ENCODE measurements at regions not wholly inside any gene's neighbourhood (a gene's known extent, or its start where the extent isn't known, plus 50 kb on each side); places are given as distances from the start of the nearest gene placed in this dataset.

DNA sequence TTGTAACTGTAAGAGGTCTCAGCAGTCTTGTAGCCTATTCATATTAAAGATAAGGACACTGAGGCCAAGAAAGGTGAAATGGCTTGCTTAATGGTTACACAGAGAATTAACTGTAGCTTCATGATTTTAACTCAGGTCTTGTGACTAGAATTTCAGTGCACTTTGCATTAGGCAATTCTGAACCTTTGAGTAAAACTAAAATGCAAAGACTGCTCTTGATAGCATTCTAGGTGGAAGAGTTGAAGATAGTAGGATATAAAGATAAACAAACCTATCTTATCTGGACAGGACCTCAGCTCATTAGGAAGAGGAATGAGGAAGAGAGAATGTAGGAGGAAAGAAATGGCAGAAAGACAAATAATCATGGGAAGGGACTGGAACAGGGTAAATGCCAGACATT lies 68.6 kb upstream of the RGL1 start:
- H3K27me3 ChIP-seq (ENCODE audit: control insufficient read depth, insufficient read depth, low read length) = no peaks in the 10 kb centered on the region
- ChIA-PET CTCF (no interaction called here), POLR2A (no interaction called here)
- H3K4me3 ChIP-seq (ENCODE audit: low read depth, low read length) = no peak overlapping the region
- no peak for DNase-seq (ENCODE audit: low read depth)
- no peaks in the 10 kb centered on the region for H3K36me3 ChIP-seq (ENCODE audit: control insufficient read depth, insufficient read depth, low read length)
- no peak for TF ChIP-seq CTCF (IDR thresholded peaks at IDR 0.05; ENCODE audit: insufficient read depth, low read depth, low read length)

- no peaks in the 10 kb centered on the region for H3K27me3 ChIP-seq (ENCODE audit: control insufficient read depth, insufficient read depth, low read length)
- H3K4me3 ChIP-seq (ENCODE audit: low read depth, low read length) = no peak overlapping the region
- no peaks in the 10 kb centered on the region for H3K36me3 ChIP-seq (ENCODE audit: control insufficient read depth, insufficient read depth, low read length)
- no peak for DNase-seq (ENCODE audit: low read depth)
- no peak for TF ChIP-seq CTCF (IDR thresholded peaks at IDR 0.05; ENCODE audit: insufficient read depth, low read depth, low read length)
- POLR2A ChIA-PET = no interaction called here
- CTCF ChIA-PET = no interaction called here
Measured at GRCh38 chr1:183735069-183735860, 69.7 kb upstream of the RGL1 start.

DNA sequence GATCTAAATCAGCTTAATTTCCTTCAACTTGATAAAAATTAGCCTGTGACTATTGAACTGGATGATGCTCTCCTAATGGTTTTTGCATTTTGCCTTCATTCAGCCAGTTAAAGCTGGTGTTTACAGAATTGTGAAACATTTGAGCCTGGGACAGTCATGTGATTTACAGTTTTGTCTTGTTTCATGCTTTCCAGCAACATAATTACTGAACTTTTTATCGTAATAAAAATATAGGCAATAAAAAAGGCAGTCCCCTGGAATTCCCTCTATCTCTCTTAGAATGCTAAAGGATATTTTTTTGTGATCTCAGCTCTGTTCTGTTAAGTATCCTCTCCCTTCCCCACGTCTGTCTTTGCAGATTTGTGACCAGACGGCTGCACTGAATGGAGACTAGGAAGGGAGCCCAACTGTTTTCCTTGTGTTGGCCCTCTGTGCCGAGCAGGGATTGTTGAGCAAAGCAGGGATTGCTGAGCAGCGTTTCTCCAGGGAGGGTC lies 70.3 kb upstream of the RGL1 start:
- peak; percentile 44 for DNase-seq (ENCODE audit: low read depth)
- no peak overlapping the region for H3K4me3 ChIP-seq (ENCODE audit: low read depth, low read length)
- ChIA-PET CTCF (interaction anchor here (0.6 to 1.2 kb wide), 2 partner anchors 18 to 181 kb away, joined by 3 read pairs; no protein-coding TSS in a partner anchor), POLR2A (no interaction called here)
- H3K27me3 ChIP-seq (ENCODE audit: control insufficient read depth, insufficient read depth, low read length) = no peaks in the 10 kb centered on the region
- no peaks in the 10 kb centered on the region for H3K36me3 ChIP-seq (ENCODE audit: control insufficient read depth, insufficient read depth, low read length)
- TF ChIP-seq CTCF (IDR thresholded peaks at IDR 0.05; ENCODE audit: insufficient read depth, low read depth, low read length) = no peak

DNA sequence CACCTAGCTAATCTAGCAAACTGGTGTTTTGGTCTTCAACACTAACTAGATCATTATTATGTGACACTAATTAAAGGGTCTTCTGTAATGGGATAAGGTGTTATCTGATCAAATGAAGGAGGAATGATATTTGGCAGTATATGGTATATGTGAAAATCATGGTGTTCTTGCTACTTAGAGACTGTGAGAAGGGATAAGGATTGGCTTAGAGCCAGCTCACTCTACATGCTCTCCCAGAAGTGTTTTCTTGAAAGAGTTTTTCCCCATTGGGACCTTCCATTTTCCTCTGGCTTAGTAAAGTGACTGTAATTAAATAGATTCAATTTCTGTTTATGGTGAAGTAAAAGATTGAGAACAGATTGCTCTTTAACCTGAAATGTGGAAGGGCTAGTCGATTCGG lies 71.2 kb upstream of the RGL1 start:
- ChIA-PET CTCF (interaction anchor here (1.2 to 1.5 kb wide), 2 partner anchors 49 to 182 kb away, joined by 3 to 8 read pairs; no protein-coding TSS in a partner anchor), POLR2A (no interaction called here)
- no peaks in the 10 kb centered on the region for H3K27me3 ChIP-seq (ENCODE audit: control insufficient read depth, insufficient read depth, low read length)
- H3K36me3 ChIP-seq (ENCODE audit: control insufficient read depth, insufficient read depth, low read length) = no peaks in the 10 kb centered on the region
- no peak for TF ChIP-seq CTCF (IDR thresholded peaks at IDR 0.05; ENCODE audit: insufficient read depth, low read depth, low read length)
- H3K4me3 ChIP-seq (ENCODE audit: low read depth, low read length) = no peak overlapping the region
- DNase-seq (ENCODE audit: low read depth) = no peak

DNA sequence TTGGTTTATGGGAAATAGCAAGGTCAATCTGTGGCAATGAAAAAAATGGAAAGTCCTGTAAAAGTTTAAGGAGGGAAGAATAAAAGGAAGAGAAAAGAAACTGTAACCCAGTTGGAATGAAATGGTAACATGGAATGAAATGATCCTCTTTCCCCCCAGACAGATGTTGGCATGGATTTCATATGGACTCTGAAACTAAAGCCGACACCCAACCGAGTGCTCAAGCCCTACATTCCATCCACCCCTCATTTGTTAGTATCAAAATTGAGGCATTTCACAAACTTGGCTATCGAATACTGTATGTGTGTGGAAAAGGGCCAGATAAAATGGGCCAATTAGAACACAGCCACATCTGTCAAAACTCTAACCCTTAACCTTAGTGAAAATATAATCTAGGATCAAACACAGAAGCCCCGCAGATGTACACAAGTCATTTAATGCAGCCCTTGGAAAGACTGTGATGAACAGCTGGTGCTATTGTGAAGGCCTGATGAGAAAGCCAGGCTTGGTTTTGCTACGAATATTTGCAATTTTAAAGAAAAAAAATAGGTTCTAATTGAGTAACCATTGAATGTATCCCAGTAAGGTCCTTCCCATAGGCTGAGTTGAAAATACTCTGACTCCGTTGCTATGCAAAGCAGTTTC lies 72.6 kb upstream of the RGL1 start:
- no peak overlapping the region for H3K4me3 ChIP-seq (ENCODE audit: low read depth, low read length)
- ChIA-PET POLR2A (no interaction called here), CTCF (interaction anchor here (0.6 to 1.5 kb wide), 4 partner anchors 48 to 228 kb away, joined by 3 to 8 read pairs (median 4); no protein-coding TSS in a partner anchor)
- H3K27me3 ChIP-seq (ENCODE audit: control insufficient read depth, insufficient read depth, low read length) = no peaks in the 10 kb centered on the region
- H3K36me3 ChIP-seq (ENCODE audit: control insufficient read depth, insufficient read depth, low read length) = no peaks in the 10 kb centered on the region
- no peak for TF ChIP-seq CTCF (IDR thresholded peaks at IDR 0.05; ENCODE audit: insufficient read depth, low read depth, low read length)
- DNase-seq (ENCODE audit: low read depth) = no peak
